ENCODE measurements at regions not wholly inside any gene's neighbourhood (a gene's known extent, or its start where the extent isn't known, plus 50 kb on each side); places are given as distances from the start of the nearest gene placed in this dataset.

DNA sequence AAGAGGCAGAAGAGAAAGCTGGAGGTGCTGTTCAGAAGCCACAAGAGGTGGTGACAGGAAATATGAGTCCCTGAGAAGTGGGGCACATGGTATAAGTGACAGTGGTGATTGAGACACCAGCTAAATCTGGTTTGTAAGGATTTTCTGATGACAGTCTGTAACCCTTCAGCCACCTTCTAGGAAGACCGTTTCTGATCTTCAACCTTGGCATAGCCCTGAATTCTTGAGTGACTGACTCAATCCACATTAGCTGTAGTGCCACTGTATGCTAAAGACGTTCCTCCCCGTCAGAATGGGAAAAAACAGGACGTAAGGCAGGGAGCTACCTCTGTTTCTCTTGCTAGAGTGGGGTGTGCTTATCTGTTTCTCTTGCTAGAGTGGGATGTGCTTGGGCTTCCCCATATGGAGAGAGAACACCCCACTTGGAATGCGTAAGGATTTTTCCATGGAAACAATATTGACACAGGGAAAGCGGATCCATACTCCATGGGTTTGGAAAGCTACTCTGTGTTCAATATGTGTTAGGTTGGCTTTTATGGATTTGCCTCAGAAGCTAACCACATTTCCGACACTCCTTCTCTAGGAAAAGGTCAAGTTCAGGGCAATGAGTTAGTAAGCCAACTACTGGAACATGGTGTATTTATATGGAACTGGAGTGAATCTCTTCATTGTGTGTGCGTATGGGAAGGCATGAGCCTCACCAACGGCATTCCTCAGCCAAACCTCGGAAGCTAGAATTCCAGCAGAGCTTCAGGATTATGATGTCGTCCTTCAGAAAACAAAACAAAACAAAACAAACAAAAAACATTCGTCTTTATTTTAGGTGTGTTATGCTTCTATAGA is 948.8 kb upstream of the SLC10A2 start (continued):
- no peak for TF ChIP-seq CREB1 (IDR thresholded peaks at IDR 0.05)
- TF ChIP-seq, protein P1, sequence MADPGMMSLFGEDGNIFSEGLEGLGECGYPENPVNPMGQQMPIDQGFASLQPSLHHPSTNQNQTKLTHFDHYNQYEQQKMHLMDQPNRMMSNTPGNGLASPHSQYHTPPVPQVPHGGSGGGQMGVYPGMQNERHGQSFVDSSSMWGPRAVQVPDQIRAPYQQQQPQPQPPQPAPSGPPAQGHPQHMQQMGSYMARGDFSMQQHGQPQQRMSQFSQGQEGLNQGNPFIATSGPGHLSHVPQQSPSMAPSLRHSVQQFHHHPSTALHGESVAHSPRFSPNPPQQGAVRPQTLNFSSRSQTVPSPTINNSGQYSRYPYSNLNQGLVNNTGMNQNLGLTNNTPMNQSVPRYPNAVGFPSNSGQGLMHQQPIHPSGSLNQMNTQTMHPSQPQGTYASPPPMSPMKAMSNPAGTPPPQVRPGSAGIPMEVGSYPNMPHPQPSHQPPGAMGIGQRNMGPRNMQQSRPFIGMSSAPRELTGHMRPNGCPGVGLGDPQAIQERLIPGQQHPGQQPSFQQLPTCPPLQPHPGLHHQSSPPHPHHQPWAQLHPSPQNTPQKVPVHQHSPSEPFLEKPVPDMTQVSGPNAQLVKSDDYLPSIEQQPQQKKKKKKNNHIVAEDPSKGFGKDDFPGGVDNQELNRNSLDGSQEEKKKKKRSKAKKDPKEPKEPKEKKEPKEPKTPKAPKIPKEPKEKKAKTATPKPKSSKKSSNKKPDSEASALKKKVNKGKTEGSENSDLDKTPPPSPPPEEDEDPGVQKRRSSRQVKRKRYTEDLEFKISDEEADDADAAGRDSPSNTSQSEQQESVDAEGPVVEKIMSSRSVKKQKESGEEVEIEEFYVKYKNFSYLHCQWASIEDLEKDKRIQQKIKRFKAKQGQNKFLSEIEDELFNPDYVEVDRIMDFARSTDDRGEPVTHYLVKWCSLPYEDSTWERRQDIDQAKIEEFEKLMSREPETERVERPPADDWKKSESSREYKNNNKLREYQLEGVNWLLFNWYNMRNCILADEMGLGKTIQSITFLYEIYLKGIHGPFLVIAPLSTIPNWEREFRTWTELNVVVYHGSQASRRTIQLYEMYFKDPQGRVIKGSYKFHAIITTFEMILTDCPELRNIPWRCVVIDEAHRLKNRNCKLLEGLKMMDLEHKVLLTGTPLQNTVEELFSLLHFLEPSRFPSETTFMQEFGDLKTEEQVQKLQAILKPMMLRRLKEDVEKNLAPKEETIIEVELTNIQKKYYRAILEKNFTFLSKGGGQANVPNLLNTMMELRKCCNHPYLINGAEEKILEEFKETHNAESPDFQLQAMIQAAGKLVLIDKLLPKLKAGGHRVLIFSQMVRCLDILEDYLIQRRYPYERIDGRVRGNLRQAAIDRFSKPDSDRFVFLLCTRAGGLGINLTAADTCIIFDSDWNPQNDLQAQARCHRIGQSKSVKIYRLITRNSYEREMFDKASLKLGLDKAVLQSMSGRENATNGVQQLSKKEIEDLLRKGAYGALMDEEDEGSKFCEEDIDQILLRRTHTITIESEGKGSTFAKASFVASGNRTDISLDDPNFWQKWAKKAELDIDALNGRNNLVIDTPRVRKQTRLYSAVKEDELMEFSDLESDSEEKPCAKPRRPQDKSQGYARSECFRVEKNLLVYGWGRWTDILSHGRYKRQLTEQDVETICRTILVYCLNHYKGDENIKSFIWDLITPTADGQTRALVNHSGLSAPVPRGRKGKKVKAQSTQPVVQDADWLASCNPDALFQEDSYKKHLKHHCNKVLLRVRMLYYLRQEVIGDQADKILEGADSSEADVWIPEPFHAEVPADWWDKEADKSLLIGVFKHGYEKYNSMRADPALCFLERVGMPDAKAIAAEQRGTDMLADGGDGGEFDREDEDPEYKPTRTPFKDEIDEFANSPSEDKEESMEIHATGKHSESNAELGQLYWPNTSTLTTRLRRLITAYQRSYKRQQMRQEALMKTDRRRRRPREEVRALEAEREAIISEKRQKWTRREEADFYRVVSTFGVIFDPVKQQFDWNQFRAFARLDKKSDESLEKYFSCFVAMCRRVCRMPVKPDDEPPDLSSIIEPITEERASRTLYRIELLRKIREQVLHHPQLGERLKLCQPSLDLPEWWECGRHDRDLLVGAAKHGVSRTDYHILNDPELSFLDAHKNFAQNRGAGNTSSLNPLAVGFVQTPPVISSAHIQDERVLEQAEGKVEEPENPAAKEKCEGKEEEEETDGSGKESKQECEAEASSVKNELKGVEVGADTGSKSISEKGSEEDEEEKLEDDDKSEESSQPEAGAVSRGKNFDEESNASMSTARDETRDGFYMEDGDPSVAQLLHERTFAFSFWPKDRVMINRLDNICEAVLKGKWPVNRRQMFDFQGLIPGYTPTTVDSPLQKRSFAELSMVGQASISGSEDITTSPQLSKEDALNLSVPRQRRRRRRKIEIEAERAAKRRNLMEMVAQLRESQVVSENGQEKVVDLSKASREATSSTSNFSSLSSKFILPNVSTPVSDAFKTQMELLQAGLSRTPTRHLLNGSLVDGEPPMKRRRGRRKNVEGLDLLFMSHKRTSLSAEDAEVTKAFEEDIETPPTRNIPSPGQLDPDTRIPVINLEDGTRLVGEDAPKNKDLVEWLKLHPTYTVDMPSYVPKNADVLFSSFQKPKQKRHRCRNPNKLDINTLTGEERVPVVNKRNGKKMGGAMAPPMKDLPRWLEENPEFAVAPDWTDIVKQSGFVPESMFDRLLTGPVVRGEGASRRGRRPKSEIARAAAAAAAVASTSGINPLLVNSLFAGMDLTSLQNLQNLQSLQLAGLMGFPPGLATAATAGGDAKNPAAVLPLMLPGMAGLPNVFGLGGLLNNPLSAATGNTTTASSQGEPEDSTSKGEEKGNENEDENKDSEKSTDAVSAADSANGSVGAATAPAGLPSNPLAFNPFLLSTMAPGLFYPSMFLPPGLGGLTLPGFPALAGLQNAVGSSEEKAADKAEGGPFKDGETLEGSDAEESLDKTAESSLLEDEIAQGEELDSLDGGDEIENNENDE (IDR thresholded peaks at IDR 0.05; ENCODE audit: insufficient replicate concordance, low read length) = no peak
- no peak for TF ChIP-seq SIX5 (IDR thresholded peaks at IDR 0.05; ENCODE audit: low read depth, low read length)
- TF ChIP-seq TAF1 (IDR thresholded peaks at IDR 0.05; ENCODE audit: low read depth, low read length) = no peak
- no peak for TF ChIP-seq KDM5A (IDR thresholded peaks at IDR 0.05; ENCODE audit: low read length)
- TF ChIP-seq SIRT6 (IDR thresholded peaks at IDR 0.05; ENCODE audit: low read length) = no peak
- no peak for TF ChIP-seq KDM4A (IDR thresholded peaks at IDR 0.05; ENCODE audit: low read depth, low read length, severe bottlenecking)
- no peak for TF ChIP-seq CBX8 (IDR thresholded peaks at IDR 0.05; ENCODE audit: borderline replicate concordance, low read depth, low read length)
